GM18861 (cell line): ENCODE measurements at regions not wholly inside any gene's neighbourhood (a gene's known extent, or its start where the extent isn't known, plus 50 kb on each side); places are given as distances from the start of the nearest gene placed in this dataset.
"Not testable (repeated sequence)": the region's sequence is repeated elsewhere in the genome, so short reads cannot be mapped to it uniquely, and the experiment has no call there.

Experiments
- ATAC-seq: cut with Tn5 transposase; IDR thresholded peaks from one replicate; pipeline ENCODE4 v1.9.1; 2021; ENCODE audit not compliant: unreplicated experiment

DNA sequence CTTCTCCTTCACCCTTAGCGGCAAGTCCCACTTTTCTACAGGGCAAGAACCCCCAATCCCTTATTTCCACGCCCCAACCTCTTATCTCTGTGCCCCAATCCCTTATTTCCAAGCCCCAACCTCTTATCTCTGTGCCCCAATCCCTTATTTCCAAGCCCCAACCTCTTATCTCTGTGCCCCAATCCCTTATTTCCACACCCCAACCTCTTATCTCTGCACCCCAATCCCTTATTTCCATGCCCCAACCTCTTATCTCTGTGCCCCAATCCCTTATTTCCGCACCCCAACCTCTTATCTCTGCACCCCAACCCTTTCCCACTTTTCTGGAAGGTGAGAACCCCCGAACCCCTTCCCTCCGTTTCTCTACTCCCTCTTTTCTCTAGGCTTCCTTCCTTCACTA lies 116.1 kb upstream of the GJE1 start:
- not testable (repeated sequence) for ATAC-seq

- ATAC-seq, result not testable (repeated sequence)
Measured at GRCh38 chr6:142015463-142015862, 117.3 kb upstream of the GJE1 start.

DNA sequence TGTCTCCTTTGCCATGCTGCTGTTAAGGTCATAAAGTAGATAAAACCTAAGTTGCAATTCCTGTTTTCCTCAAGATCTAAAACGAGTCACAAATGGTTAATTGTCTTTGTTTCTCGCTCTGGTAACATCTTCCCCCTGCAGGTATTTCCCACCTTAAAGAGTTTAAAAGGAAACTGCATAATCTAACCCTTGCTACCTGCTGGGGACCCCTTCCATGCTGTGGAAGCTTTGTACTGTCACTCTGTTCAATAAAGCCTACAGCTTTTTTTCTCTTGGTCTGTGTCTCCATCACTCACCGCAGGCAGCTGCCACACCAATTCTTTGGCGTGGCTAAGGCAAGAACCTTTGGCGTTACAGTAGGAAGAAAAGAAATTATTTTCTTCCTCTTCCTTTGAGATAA lies 117.7 kb upstream of the GJE1 start:
- ATAC-seq, result no peak

DNA sequence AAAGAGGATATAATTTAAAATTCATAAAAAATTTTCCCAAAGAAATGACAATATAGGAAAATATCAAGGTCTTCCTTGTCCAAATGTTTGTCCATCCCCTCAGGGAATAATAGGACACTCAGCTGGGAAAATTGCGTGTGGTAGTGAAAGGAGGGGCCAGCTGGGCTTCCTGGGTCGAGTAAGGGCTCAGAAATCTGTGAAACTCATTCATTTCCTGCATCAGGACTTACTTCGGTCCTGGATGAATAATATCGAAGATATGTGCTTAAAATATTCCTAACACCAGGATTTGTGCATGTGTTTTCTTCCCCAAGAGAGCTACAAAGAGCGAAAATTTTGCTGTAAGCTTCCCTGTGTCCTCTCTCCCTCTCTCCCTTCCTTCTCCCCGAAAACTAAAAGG lies 118.2 kb upstream of the GJE1 start:
- no peak for ATAC-seq

DNA sequence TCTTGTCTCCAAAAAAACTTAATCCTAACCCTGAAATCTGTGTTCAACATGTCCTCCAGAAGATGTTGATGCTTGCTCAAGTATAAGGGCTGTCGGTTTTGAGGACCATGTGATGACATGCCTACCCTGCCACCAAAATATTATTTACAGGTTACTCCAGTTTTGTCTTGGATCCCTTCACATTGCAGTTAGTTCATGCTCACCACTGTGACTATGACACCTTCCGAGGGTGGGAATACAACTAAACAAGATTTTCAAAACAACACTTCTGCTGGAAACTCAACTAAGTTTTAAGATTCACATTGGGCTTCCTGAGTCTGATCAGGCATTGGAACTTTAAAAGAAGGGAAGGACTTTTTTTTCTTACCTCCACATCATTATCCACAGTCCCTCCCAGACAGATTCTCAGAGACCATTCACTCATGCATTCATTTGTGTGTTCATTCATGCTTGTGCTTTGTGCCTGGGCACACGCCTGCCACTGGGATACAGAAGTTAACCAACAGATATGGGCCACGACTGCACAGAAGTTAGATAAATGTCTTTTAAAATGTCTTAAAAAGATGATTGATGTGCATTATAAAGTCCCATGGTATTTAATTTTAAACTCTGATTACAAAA lies 118.7 kb upstream of the GJE1 start:
- no peak for ATAC-seq

GRCh38 chr6:142013287-142013686 lies 119.4 kb upstream of the GJE1 start:
- ATAC-seq, result peak; percentile 95

DNA sequence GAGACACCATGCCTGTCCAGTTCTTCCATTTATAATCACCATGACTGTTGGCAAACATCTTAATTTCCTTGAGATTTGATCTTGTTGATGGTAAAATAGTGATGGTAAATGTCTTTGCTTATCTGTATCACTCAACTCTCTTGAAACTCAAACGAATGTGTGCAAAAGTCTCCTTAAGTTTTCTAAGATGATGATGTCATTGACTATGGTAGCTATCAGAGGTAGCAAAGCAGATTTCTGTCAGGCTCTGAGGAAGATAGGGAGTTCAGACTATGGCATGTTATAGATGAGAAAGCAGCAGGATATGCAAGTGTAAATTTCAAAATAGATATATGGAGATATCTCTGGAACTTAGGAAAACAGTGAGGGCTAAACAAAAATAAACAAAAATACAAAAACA lies 121.0 kb upstream of the GJE1 start:
- no peak for ATAC-seq

- ATAC-seq, result no peak
Measured at GRCh38 chr6:142011156-142011555, 121.6 kb upstream of the GJE1 start.

DNA sequence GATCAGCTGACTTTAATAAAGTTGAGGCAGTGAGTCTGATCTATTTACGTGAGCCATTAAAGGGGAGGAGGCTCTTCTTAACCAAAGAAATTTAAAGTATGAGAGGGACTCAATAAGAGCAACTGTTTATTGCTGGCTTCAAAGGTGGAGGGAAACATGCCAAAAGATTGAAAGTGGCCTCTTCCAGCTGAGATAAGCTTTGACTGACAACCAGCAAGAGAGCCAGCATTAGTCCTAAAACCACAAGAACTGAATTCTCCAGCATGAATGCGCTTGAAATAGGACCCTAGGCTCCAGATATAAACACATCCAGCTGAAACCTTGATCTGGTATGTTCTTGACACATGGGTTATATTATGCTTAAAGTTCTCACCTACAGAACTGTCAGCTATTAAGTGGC lies 123.1 kb upstream of the GJE1 start:
- ATAC-seq, result no peak

DNA sequence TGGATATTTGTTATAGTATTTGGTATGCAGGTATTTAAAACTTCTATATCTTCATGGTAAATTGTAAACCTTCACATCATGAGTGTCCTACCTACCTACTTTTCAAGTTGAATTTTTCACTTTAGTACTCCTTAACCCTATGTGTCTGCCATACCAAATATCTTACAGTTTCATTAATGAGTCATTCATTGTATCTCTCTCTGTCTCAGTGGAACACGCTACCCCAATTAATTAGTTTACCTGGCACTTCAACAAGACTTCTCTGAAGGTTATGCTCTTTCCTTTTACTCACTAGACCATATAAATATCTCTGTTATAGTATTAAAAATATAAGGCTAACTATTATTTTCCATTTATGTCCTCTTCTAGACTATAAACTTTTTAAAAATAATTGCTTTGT lies 123.9 kb upstream of the GJE1 start:
- no peak for ATAC-seq

DNA sequence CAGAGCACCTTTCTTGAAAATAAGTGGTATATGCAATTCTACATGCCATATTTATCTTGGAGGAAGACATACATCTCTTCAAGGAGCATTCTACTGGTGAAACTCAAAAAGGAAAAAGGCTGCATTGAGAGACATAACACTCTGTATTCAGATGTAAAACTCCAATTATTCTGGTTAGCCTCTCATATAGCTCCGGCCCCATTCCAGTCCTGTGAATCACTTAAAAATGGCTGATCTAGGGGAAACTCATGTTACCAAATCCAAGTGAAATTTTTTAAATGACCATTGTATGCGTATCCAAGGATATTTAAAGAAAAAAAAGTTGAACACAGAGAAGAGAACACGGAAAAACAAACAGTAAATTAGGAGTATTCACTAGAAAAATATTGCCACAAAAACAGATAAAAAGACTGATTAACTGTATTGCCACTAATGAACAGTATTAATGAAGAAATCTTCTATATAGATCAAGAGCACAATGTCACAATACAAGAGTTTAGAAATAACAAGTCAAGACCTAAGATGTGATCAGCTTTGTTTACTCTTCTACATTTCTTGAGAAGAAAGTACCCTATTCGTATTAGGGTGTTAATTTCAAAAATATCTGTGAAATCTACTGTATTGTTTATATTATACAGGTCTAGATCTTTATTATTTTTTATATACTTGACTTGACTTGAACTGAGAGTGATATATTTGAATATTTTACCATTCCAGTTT lies 124.5 kb upstream of the GJE1 start:
- no peak for ATAC-seq

- no peak for ATAC-seq
Measured at GRCh38 chr6:142005021-142005420, 127.7 kb upstream of the GJE1 start.

GRCh38 chr6:142002825-142003405 lies 129.8 kb upstream of the GJE1 start:
- ATAC-seq, result no peak

DNA sequence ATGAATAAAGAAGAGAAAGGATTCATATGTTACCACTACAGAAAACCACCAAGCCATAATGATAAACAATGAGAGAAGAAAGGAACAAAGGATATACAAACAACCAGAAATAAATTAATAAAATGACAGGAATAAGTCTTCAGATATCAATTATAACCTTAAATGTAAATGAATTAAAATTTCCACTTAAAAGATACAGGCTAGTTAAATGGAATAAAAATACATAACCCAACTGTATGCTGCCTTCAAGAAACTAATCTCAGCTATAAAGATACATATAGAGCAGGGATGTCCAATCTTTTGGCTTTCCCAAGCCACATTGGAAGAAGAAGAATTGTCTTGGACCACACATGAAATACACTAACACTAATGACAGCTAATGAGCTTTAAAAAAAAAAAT lies 135.9 kb upstream of the GJE1 start:
- ATAC-seq, result no peak

DNA sequence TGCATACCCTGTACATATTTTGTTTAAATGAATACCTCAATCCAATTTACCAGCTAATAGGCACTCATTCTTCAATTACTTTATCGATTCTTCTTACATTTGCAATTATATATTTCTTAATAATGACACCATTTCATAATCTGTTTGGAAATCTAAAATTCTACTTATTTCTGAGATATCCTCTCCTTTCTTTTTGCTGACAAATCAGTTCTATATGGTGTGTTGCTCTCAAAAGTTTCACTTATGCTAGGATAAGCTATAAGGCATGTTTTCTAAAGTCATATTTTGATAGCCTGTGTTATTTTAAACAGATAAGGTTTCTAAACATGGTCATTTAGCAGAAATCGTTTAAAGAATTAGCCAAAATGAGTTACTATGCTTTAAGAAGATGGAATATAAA lies 140.6 kb upstream of the GJE1 start:
- ATAC-seq, result no peak

DNA sequence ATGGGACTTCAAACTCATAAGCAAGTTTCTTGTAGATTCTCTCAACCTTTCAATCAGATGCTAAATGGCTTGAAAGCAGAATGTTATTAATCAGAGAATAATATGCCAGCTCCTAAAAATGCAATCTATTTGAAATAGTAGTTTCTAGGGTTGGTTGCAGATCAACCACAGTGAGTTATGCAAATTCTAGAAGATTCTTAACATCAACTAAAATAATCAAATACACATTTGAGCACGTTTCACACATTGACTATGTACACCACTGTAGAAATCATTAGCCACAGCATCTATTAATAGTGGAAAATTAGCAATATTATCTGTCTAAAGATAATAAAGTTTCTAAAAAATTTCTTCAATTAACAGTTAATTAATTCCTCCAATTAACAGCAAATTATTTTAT lies 141.9 kb upstream of the GJE1 start:
- peak; percentile 53 for ATAC-seq

DNA sequence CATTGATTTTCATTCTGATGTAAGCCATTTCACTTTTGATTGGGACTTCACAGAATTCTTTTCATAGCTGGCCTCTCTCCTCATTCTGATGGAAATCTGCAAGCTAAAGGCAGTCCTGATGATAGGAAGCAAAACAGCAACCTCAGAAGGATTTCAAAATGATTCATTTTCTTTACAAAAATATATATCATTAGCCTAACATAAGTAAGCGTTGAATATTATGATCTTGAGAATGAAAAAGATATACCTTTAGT lies 143.1 kb upstream of the GJE1 start:
- ATAC-seq, result no peak

DNA sequence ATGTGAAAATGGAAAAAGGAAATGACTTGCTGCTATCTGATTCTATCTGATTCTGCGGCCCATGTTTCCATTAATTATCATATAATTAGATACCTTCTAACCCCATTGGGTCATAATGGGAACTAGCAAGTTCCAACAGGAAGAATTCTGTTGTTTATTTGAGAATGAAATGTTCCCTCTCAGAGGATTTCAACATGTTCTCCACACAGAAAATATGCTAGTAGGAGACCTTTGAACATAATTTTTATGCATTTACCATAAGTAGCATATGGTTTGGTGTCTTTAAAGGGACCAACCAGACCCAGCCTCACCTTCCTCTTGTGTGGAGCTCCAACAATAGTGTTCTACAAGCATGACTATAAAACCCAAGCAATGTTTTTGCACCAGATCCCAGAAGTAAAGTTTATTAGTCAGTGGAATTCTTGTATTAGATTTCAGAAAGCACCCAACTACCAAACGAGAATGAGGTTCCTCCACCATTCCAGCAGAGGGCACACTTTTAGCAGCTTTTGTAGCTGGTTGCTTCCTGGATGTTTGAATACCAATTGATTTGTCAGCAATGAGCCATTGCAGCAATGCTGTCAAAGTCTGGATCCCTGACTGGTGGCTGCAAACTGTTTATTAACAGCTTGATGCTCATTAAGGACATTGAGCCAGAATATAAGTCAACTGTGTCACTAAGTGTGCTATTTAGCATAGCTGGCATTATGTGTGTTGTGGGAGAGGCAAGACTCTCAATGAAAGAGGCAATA lies 143.6 kb upstream of the GJE1 start:
- ATAC-seq, result peak; percentile 73

GRCh38 chr6:141988327-141988726 lies 144.4 kb upstream of the GJE1 start:
- no peak for ATAC-seq

DNA sequence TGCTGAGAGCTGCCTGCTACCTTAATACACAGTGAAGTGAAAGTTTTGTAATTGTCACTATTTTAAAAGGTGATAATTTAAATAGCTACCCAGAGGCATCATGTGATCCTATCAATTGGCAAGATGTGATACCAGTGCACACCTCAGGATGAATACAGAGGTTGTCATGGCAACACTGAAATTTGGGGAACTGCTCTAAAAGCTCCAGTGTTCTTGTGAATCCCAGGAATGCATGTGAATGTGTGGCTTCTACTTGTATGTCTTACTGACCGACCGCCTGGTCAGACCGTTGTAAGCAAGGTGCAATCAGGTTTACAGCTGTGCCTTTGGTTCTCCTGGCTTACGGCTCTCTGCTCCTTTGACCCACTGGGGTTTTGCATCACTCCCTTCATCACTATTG lies 146.3 kb upstream of the GJE1 start:
- ATAC-seq, result no peak

- ATAC-seq, result no peak
Measured at GRCh38 chr6:141981190-141981589, 151.5 kb upstream of the GJE1 start.

GRCh38 chr6:141977782-141978181 lies 154.9 kb upstream of the GJE1 start:
- ATAC-seq, result no peak
